Dermis blood vessel endothelial cell (primary cell): ENCODE measurements at regions not wholly inside any gene's neighbourhood (a gene's known extent, or its start where the extent isn't known, plus 50 kb on each side); places are given as distances from the start of the nearest gene placed in this dataset.

Experiments
- DNase-seq: peaks from one replicate; pipeline ENCODE4 v3.0.0; 2010

- DNase-seq, result peak; percentile 32
Observed at GRCh38 chr7:15914611-15915010, 228.1 kb upstream of the MEOX2 start.

- DNase-seq, result no peak
Observed at GRCh38 chr7:15906436-15906835, 220.0 kb upstream of the MEOX2 start.

GRCh38 chr7:15905251-15906040, 219.0 kb upstream of the MEOX2 start:
- no peak for DNase-seq

- DNase-seq, result peak; percentile 54
Observed at GRCh38 chr7:15891151-15891881, 204.8 kb upstream of the MEOX2 start.

- DNase-seq, result peak; percentile 65
Observed at GRCh38 chr7:15889507-15889906, 203.0 kb upstream of the MEOX2 start.

GRCh38 chr7:15888090-15888489, 201.6 kb upstream of the MEOX2 start:
- DNase-seq, result no peak

- DNase-seq, result no peak
Observed at GRCh38 chr7:15886626-15887025, 200.1 kb upstream of the MEOX2 start.

- DNase-seq, result no peak
Observed at GRCh38 chr7:15885678-15886077, 199.2 kb upstream of the MEOX2 start.

GRCh38 chr7:15874774-15875173, 188.3 kb upstream of the MEOX2 start:
- peak; percentile 26 for DNase-seq

- DNase-seq, result no peak
Observed at GRCh38 chr7:15870347-15870746, 183.9 kb upstream of the MEOX2 start.

- DNase-seq, result no peak
Observed at GRCh38 chr7:15867441-15867840, 181.0 kb upstream of the MEOX2 start.

- no peak for DNase-seq
Observed at GRCh38 chr7:15866753-15867152, 180.3 kb upstream of the MEOX2 start.

- no peak for DNase-seq
Observed at GRCh38 chr7:15864626-15864991, 178.1 kb upstream of the MEOX2 start.

GRCh38 chr7:15863951-15864625, 177.6 kb upstream of the MEOX2 start:
- no peak for DNase-seq

GRCh38 chr7:15862781-15863165, 176.3 kb upstream of the MEOX2 start:
- peak; percentile 16 for DNase-seq

GRCh38 chr7:15862016-15862780, 175.7 kb upstream of the MEOX2 start:
- DNase-seq, result no peak

- no peak for DNase-seq
Observed at GRCh38 chr7:15860264-15860949, 173.9 kb upstream of the MEOX2 start.

GRCh38 chr7:15857026-15857425, 170.5 kb upstream of the MEOX2 start:
- no peak for DNase-seq

GRCh38 chr7:15856311-15856710, 169.8 kb upstream of the MEOX2 start:
- no peak for DNase-seq

- DNase-seq, result no peak
Observed at GRCh38 chr7:15855525-15856109, 169.1 kb upstream of the MEOX2 start.

- DNase-seq, result peak; percentile 63
Observed at GRCh38 chr7:15854841-15855524, 168.5 kb upstream of the MEOX2 start.
